ENCODE measurements at regions not wholly inside any gene's neighbourhood (a gene's known extent, or its start where the extent isn't known, plus 50 kb on each side); places are given as distances from the start of the nearest gene placed in this dataset.

- H3K27ac ChIP-seq (ENCODE audit: low read depth in 1 of 2, low read length in 2 of 2) = no peak overlapping the region
- 51 to 56% methylated on average over 3 of the region's 3 CpGs for WGBS, 2 donors
- H3K4me1 ChIP-seq (ENCODE audit: control insufficient read depth in 1 of 2, insufficient read depth in 2 of 2, low read length in 2 of 2) = no peaks in the 10 kb centered on the region
- no peak for DNase-seq
- H3K9me3 ChIP-seq (ENCODE audit: control insufficient read depth, low read length) = no peaks in the 10 kb centered on the region
- no peaks in the 10 kb centered on the region for H3K27me3 ChIP-seq (ENCODE audit: control insufficient read depth in 1 of 2, insufficient read depth in 2 of 2, low read length in 1 of 2)
- no peaks in the 10 kb centered on the region for H3K36me3 ChIP-seq (ENCODE audit: control insufficient read depth in 1 of 2, insufficient read depth in 2 of 2, low read length in 1 of 2)
- intact Hi-C loops (cut with DNase I) = no loop called here
- H3K4me3 ChIP-seq (ENCODE audit: low read length in 2 of 2) = no peak overlapping the region
- no peak for ATAC-seq (ENCODE audit: low FRiP score)
These were observed 1562.9 kb downstream of the OLFM4 start for GRCh38 chr13:54591540-54591939.

DNA sequence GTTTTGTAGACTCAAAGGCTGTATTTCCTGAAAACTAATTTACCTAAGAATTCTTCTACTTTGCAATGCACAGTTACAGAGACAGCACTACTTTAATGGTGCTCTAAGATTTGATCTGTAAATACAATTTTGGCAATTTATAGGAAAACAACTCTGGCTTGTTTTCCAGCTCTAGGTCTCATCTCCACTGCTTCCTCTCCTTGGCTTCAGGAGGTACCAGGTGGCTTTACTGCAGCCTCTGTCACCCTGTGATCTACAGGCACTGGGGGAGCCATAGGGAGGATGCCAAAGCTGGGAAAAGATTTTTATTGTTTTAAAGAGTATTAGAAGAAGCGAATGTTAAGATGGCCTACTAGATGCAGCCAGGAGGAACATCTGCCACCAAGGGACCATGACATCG is 1563.6 kb downstream of the OLFM4 start:
- ATAC-seq (ENCODE audit: low FRiP score) (no peak), DNase-seq (no peak)
- H3K27ac ChIP-seq (ENCODE audit: low read depth in 1 of 2, low read length in 2 of 2) = no peak overlapping the region
- H3K36me3 ChIP-seq (ENCODE audit: control insufficient read depth in 1 of 2, insufficient read depth in 2 of 2, low read length in 1 of 2) = no peaks in the 10 kb centered on the region
- intact Hi-C loops (cut with DNase I) = no loop called here
- no peaks in the 10 kb centered on the region for H3K9me3 ChIP-seq (ENCODE audit: control insufficient read depth, low read length)
- no peak overlapping the region for H3K4me3 ChIP-seq (ENCODE audit: low read length in 2 of 2)
- WGBS, 2 donors = 89 to 92% methylated on average over 2 of the region's 2 CpGs
- H3K4me1 ChIP-seq (ENCODE audit: control insufficient read depth in 1 of 2, insufficient read depth in 2 of 2, low read length in 2 of 2) = no peaks in the 10 kb centered on the region
- no peaks in the 10 kb centered on the region for H3K27me3 ChIP-seq (ENCODE audit: control insufficient read depth in 1 of 2, insufficient read depth in 2 of 2, low read length in 1 of 2)

GRCh38 chr13:54593504-54593903 is 1564.9 kb downstream of the OLFM4 start:
- ATAC-seq (ENCODE audit: low FRiP score) (peak; percentile 19), DNase-seq (peak in 1 of 2 donors; percentile 59)
- H3K36me3 ChIP-seq (ENCODE audit: control insufficient read depth in 1 of 2, insufficient read depth in 2 of 2, low read length in 1 of 2) = no peaks in the 10 kb centered on the region
- H3K27ac ChIP-seq (ENCODE audit: low read depth in 1 of 2, low read length in 2 of 2) = no peak overlapping the region
- H3K27me3 ChIP-seq (ENCODE audit: control insufficient read depth in 1 of 2, insufficient read depth in 2 of 2, low read length in 1 of 2) = no peaks in the 10 kb centered on the region
- H3K4me3 ChIP-seq (ENCODE audit: low read length in 2 of 2) = no peak overlapping the region
- no peaks in the 10 kb centered on the region for H3K9me3 ChIP-seq (ENCODE audit: control insufficient read depth, low read length)
- intact Hi-C loops (cut with DNase I) = no loop called here
- no peaks in the 10 kb centered on the region for H3K4me1 ChIP-seq (ENCODE audit: control insufficient read depth in 1 of 2, insufficient read depth in 2 of 2, low read length in 2 of 2)
- WGBS, 2 donors = 92 to 93% methylated on average over 3 of the region's 3 CpGs

DNA sequence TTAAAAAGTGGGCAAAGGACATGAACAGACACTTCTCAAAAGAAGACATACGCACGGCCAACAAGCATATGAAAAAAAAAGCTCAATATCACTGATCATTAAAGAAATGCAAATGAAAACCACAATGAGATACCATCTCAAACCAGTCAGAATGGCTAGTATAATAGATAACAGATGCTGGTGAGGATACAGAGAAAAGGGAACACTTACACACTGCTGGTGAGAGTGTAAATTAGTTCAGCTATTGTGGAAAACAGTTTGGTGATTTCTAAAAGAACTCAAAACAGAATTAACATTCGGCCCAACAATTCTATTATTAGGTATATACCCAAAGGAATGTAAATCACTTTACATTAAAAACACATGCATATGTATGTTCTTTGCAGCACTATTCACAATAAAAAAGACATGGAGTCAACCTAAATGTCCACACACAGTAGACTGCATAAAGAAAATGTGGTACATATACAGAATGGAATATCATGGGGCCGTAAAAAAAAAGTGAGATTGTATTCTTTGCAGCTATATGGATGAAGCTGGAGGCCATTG is 1569.0 kb downstream of the OLFM4 start:
- DNase-seq (no peak), ATAC-seq (ENCODE audit: low FRiP score) (no peak)
- no peak overlapping the region for H3K4me3 ChIP-seq (ENCODE audit: low read length in 2 of 2)
- WGBS, 2 donors = 76% methylated on average over 4 of the region's 4 CpGs
- no peak overlapping the region for H3K27ac ChIP-seq (ENCODE audit: low read depth in 1 of 2, low read length in 2 of 2)
- no peaks in the 10 kb centered on the region for H3K9me3 ChIP-seq (ENCODE audit: control insufficient read depth, low read length)
- H3K27me3 ChIP-seq (ENCODE audit: control insufficient read depth in 1 of 2, insufficient read depth in 2 of 2, low read length in 1 of 2) = no peaks in the 10 kb centered on the region
- no peaks in the 10 kb centered on the region for H3K4me1 ChIP-seq (ENCODE audit: control insufficient read depth in 1 of 2, insufficient read depth in 2 of 2, low read length in 2 of 2)
- intact Hi-C loops (cut with DNase I) = no loop called here
- H3K36me3 ChIP-seq (ENCODE audit: control insufficient read depth in 1 of 2, insufficient read depth in 2 of 2, low read length in 1 of 2) = no peaks in the 10 kb centered on the region

GRCh38 chr13:54599413-54599812 is 1570.8 kb downstream of the OLFM4 start:
- H3K36me3 ChIP-seq (ENCODE audit: control insufficient read depth in 1 of 2, insufficient read depth in 2 of 2, low read length in 1 of 2) = no peaks in the 10 kb centered on the region
- H3K4me1 ChIP-seq (ENCODE audit: control insufficient read depth in 1 of 2, insufficient read depth in 2 of 2, low read length in 2 of 2) = no peaks in the 10 kb centered on the region
- DNase-seq = no peak
- H3K27me3 ChIP-seq (ENCODE audit: control insufficient read depth in 1 of 2, insufficient read depth in 2 of 2, low read length in 1 of 2) = no peaks in the 10 kb centered on the region
- 3 to 5% methylated on average over 1 of the region's 1 CpG for WGBS, 2 donors
- H3K4me3 ChIP-seq (ENCODE audit: low read length in 2 of 2) = no peak overlapping the region
- ATAC-seq (ENCODE audit: low FRiP score) = no peak
- no peak overlapping the region for H3K27ac ChIP-seq (ENCODE audit: low read depth in 1 of 2, low read length in 2 of 2)
- intact Hi-C loops (cut with DNase I) = no loop called here
- H3K9me3 ChIP-seq (ENCODE audit: control insufficient read depth, low read length) = no peaks in the 10 kb centered on the region

DNA sequence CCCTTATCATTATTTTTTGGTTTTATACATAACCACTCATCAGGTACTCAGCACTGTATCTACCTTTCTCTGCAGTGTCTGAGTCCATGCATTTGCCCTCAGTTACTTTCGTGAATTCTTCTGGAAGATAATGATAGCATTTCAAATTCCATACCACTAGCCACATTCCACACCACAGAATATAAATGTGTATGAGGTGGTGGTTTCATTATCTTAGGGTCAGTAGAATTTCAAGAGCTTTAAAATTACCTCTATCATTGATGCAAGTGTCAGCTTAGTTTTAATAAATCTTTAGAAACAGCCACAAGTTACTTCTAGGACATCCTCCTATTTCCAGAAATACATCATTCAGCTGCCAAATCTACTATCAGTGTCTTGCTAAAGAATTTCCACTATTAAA is 1578.3 kb downstream of the OLFM4 start:
- Histone ChIP-seq H3K4me1 (ENCODE audit: control insufficient read depth in 1 of 2, insufficient read depth in 2 of 2, low read length in 2 of 2) (no peaks in the 10 kb centered on the region), H3K27me3 (ENCODE audit: control insufficient read depth in 1 of 2, insufficient read depth in 2 of 2, low read length in 1 of 2) (no peaks in the 10 kb centered on the region), H3K4me3 (ENCODE audit: low read length in 2 of 2) (no peak overlapping the region), H3K36me3 (ENCODE audit: control insufficient read depth in 1 of 2, insufficient read depth in 2 of 2, low read length in 1 of 2) (no peaks in the 10 kb centered on the region), H3K9me3 (ENCODE audit: control insufficient read depth, low read length) (no peaks in the 10 kb centered on the region), H3K27ac (ENCODE audit: low read depth in 1 of 2, low read length in 2 of 2) (no peak overlapping the region)
- DNase-seq (no peak), ATAC-seq (ENCODE audit: low FRiP score) (no peak)
- 23 to 39% methylated on average over 1 of the region's 1 CpG for WGBS, 2 donors
- intact Hi-C loops (cut with DNase I) = no loop called here

DNA sequence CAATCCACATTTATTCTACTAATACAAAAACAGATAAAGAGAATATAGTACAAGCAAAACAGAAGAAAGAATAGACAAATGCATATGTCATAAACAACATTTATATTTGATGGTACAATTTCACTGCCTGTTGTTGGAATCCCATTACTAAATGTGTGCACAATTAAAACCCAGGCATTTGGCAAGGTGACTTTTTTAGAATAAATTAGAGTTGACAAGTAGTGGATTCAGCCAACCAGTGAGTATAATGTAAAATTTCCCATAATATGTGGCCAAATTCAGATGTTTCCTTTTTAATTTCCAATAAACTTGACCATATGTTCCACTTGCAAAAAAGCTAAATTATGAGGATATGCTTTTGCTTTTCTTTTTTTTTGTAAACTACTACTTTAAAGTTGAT is 1578.8 kb downstream of the OLFM4 start:
- Histone ChIP-seq H3K27me3 (ENCODE audit: control insufficient read depth in 1 of 2, insufficient read depth in 2 of 2, low read length in 1 of 2) (no peaks in the 10 kb centered on the region), H3K4me3 (ENCODE audit: low read length in 2 of 2) (no peak overlapping the region), H3K9me3 (ENCODE audit: control insufficient read depth, low read length) (no peaks in the 10 kb centered on the region), H3K36me3 (ENCODE audit: control insufficient read depth in 1 of 2, insufficient read depth in 2 of 2, low read length in 1 of 2) (no peaks in the 10 kb centered on the region), H3K4me1 (ENCODE audit: control insufficient read depth in 1 of 2, insufficient read depth in 2 of 2, low read length in 2 of 2) (no peaks in the 10 kb centered on the region), H3K27ac (ENCODE audit: low read depth in 1 of 2, low read length in 2 of 2) (no peak overlapping the region)
- no peak for ATAC-seq (ENCODE audit: low FRiP score)
- no peak for DNase-seq
- intact Hi-C loops (cut with DNase I) = no loop called here

- intact Hi-C loops (cut with DNase I) = no loop called here
These were observed 1582.8 kb downstream of the OLFM4 start for GRCh38 chr13:54611390-54611789.

DNA sequence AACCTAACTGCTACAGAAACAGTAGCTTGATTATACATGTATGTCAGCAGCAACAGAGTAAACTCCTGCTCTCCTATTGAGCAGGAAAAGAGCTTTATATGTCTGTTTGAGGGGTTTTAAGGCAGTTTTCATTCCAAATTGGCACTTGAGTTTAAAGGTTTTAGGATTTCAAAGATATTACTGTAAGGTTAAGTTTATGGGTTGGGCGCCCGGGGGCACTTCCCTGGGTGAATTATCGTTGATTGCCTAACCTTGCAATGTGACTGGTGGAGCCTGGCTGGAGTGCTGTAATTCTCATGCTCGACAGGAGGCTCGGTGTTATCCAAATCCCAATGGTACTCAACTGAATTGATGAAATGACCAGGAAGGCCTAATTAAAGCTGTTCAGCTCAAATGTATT is 1586.1 kb downstream of the OLFM4 start:
- Histone ChIP-seq H3K27me3 (ENCODE audit: control insufficient read depth in 1 of 2, insufficient read depth in 2 of 2, low read length in 1 of 2) (no peaks in the 10 kb centered on the region), H3K9me3 (ENCODE audit: control insufficient read depth, low read length) (no peaks in the 10 kb centered on the region), H3K27ac (ENCODE audit: low read depth in 1 of 2, low read length in 2 of 2) (no peak overlapping the region), H3K36me3 (ENCODE audit: control insufficient read depth in 1 of 2, insufficient read depth in 2 of 2, low read length in 1 of 2) (no peaks in the 10 kb centered on the region), H3K4me1 (ENCODE audit: control insufficient read depth in 1 of 2, insufficient read depth in 2 of 2, low read length in 2 of 2) (no peaks in the 10 kb centered on the region), H3K4me3 (ENCODE audit: low read length in 2 of 2) (no peak overlapping the region)
- DNase-seq (no peak), ATAC-seq (ENCODE audit: low FRiP score) (no peak)
- intact Hi-C loops (cut with DNase I) = no loop called here
- WGBS, 2 donors = 48 to 56% methylated on average over 5 of the region's 5 CpGs

More at GRCh38 chr13:54611390-54611789, 1582.8 kb downstream of the OLFM4 start:
- H3K27me3 ChIP-seq (ENCODE audit: control insufficient read depth in 1 of 2, insufficient read depth in 2 of 2, low read length in 1 of 2) = no peaks in the 10 kb centered on the region
- no peak overlapping the region for H3K27ac ChIP-seq (ENCODE audit: low read depth in 1 of 2, low read length in 2 of 2)
- no peaks in the 10 kb centered on the region for H3K4me1 ChIP-seq (ENCODE audit: control insufficient read depth in 1 of 2, insufficient read depth in 2 of 2, low read length in 2 of 2)
- DNase-seq (no peak), ATAC-seq (ENCODE audit: low FRiP score) (no peak)
- H3K9me3 ChIP-seq (ENCODE audit: control insufficient read depth, low read length) = no peaks in the 10 kb centered on the region
- 15 to 27% methylated on average over 5 of the region's 5 CpGs for WGBS, 2 donors
- no peaks in the 10 kb centered on the region for H3K36me3 ChIP-seq (ENCODE audit: control insufficient read depth in 1 of 2, insufficient read depth in 2 of 2, low read length in 1 of 2)
- H3K4me3 ChIP-seq (ENCODE audit: low read length in 2 of 2) = no peak overlapping the region

Measured in aorta (tissue), 5 donors.